Stimulated activated effector memory CD8-positive, alpha-beta T cell treated with anti-CD3 and anti-CD28 coated beads, Interleukin-12 subunit alpha, Interleukin-12 subunit beta, amount 100 ng/mL, for 72 hours (primary cell): ENCODE measurements at regions not wholly inside any gene's neighbourhood (a gene's known extent, or its start where the extent isn't known, plus 50 kb on each side); places are given as distances from the start of the nearest gene placed in this dataset.
A peak's percentile ranks its signal among the peaks of the same experiment; 100 is the strongest.
"Not testable (repeated sequence)": the region's sequence is repeated elsewhere in the genome, so short reads cannot be mapped to it uniquely, and the experiment has no call there.

ENCODE experiments used
- ATAC-seq: fragments of 150-1000 bp; cut with Tn5 transposase; 2 replicates; pipeline ENCODE4 v1.10.0; 2021
- DNase-seq, 2 donors: peaks; one replicate each; pipeline ENCODE4 v3.0.0; 2021 to 2022; ENCODE audit warnings: low spot score in 2 of 2
- H3K27ac Mint-ChIP-seq: one replicate; pipeline ENCODE4 v1.8.0; 2022; ENCODE audit warnings: mild to moderate bottlenecking, mixed read lengths
- H3K36me3 Mint-ChIP-seq: one replicate; pipeline ENCODE4 v1.8.0; 2022; ENCODE audit warnings: mild to moderate bottlenecking, mixed read lengths
- H3K4me1 Mint-ChIP-seq: one replicate; pipeline ENCODE4 v1.8.0; 2022; ENCODE audit warnings: mixed read lengths
- H3K4me3 Mint-ChIP-seq: one replicate; pipeline ENCODE4 v1.8.0; 2022; ENCODE audit warnings: mild to moderate bottlenecking, mixed read lengths
- H3K9me3 Mint-ChIP-seq: one replicate; pipeline ENCODE4 v1.8.0; 2022; ENCODE audit warnings: mixed read lengths

DNA sequence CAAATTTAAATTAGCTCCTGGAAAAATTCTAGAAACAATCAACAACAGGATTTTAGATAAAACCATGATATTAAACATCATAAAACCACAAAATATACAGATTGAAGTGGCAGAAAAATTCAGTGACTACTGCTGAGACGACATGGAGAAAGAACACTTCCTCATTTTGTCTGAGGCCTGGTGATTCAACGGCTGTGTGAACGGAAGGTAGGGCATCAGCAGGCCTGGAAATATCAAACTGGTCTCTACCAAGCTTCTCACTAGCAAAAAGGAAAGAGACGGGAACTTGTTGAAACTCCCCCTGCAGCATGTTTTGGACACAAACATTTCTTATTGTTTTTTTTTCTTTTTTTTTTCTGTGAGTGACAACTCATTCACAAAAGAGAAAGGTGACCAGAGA lies 58.0 kb upstream of the AHI1 start:
- ATAC-seq (no peak), DNase-seq (no peak)
- Mint-ChIP-seq H3K27ac (no peak overlapping the region), H3K9me3 (no peaks in the 10 kb centered on the region), H3K4me3 (no peak overlapping the region), H3K4me1 (no peaks in the 10 kb centered on the region), H3K36me3 (no peaks in the 10 kb centered on the region)

DNA sequence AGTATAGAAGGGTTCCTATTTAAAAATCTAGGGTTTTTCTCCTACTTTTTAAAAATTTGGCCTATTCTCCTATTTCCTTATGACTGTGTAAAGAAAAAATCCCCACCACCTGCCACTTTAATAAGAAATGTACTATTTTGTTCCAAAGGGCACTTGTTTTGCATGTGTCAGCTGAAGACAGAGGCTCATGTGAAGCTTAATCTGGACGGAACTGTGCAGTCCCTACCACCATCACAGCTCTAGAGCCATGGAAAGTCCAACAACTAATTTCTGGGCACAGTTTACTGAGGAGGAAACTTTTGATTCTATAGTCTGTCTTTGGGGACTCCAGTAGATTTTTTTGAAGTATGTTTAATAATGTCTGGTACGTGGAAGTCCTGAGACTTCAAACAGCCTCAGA lies 60.0 kb upstream of the AHI1 start:
- Mint-ChIP-seq H3K36me3 (no peaks in the 10 kb centered on the region), H3K4me3 (no peak overlapping the region), H3K27ac (no peak overlapping the region), H3K9me3 (no peaks in the 10 kb centered on the region), H3K4me1 (peaks cover 13% of the 10 kb centered on the region)
- ATAC-seq (no peak), DNase-seq (no peak)

DNA sequence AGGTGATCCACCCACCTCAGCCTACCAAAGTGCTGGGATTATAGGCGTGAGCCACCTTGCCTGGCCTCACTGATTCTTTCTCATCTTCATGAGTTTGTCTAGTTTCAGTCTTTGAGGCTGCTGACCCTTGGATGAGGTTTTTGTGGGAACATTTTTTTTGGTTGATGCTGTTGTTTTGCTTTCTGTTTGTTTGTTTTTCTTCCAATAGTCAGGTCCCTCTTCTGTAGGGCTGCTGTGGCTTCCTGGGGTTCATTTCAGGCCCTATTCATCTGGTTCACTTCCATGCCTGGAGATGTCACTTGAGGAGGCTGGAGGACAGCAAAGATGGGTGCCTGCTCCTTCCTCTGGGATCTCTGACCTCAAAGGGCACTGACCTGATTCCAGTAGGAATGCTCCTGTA lies 68.1 kb upstream of the AHI1 start:
- H3K36me3 Mint-ChIP-seq, H3K9me3 Mint-ChIP-seq, H3K27ac Mint-ChIP-seq, ATAC-seq, DNase-seq, H3K4me3 Mint-ChIP-seq: not testable (repeated sequence)
- peaks cover 59% of the 10 kb centered on the region for H3K4me1 Mint-ChIP-seq

DNA sequence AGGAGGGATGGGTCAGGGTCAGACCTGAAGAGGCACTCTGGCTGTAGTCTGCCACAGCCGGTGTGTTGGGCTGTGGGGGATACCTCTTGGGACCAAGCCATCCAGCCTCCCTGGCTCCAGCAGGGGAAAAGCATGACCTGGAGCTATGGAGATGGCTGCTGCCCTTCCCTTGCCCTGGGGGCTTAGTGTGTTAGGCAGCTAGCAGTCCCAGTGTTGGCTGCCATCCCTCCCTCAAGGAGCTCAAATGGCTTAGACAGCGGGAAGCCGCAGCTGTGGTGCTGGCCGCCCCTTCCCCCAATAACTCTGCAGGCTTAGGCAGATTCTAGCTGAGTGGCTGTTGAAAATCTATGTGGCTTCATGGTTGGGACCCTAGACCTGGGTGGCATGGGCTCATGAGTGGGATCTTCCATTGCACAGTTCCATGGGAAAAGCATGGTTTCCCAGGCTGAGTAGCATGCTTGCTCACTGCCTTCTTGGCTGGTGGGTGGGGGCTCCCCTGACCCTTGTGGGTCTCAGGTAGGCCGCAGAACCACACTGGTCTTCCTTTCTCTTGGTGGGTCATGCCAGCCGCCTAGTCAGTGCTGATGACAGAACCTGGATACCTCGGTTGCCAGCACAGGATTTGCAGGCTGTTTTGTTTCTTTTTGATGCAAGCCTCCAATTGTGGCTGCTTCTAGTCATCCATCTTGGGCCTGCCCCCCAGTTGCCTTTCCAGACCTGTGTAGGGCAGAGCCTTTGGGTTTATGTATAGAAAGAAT lies 69.0 kb upstream of the AHI1 start:
- no peak overlapping the region for H3K27ac Mint-ChIP-seq
- peaks cover 52% of the 10 kb centered on the region for H3K4me1 Mint-ChIP-seq
- H3K9me3 Mint-ChIP-seq: no peaks in the 10 kb centered on the region
- ATAC-seq (peak; percentile 78), DNase-seq (no peak)
- H3K4me3 Mint-ChIP-seq: no peak overlapping the region
- no peaks in the 10 kb centered on the region for H3K36me3 Mint-ChIP-seq

DNA sequence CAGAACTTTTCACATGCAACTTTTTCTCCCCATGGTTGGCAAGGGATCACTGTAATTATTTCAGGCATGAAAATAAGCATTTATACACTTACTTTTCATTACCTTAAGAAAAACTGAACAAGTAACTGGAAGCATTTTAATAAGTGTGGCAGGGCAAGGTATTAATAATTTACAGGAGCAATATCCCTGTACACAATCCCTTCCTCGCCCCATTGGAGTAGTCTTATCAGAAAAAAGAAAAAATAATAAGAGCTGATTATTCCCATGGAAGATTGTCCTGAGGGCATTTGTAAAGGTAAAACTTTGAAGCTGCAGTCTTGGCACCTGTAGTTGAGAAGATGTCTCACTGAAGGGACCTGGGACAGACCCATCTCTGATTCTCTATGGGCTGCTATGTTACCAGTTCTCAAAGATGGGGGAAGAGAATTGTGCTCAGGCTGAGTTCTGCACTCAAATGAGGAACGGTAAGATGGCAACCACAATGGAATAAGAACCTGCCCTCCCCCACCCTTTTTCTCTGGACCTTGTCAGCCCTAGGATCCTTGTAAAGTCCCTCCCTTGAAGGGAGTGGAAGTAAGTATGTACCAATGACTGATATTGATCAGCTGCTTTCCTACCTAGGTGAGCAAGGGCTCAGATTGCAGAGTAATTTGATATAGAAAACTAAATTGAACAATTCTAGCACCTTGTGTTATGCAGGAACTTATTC lies 70.0 kb upstream of the AHI1 start:
- no peaks in the 10 kb centered on the region for H3K9me3 Mint-ChIP-seq
- DNase-seq (no peak), ATAC-seq (no peak)
- no peaks in the 10 kb centered on the region for H3K36me3 Mint-ChIP-seq
- H3K27ac Mint-ChIP-seq: no peak overlapping the region
- peak overlapping the region; percentile 35 for H3K4me3 Mint-ChIP-seq
- H3K4me1 Mint-ChIP-seq: peaks cover 46% of the 10 kb centered on the region

DNA sequence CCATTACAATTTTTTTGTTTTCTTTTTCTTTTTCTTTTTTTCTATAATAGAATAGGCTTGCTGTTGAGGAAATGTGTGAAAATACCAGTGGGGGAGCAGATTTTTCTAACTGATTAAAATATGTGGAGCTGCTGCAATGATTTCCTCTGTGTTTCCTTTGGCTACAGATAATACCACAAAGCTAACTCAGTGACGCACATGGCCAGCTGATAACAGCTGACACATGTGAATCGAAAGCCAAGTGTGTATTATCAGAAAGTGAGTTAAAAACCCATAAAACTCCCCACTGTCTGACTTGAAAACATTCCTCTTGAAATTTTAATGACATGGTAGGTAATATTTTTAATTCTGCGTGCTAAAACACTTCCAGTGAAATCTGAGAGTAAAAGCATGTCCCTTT lies 70.8 kb upstream of the AHI1 start:
- no peak for DNase-seq
- Mint-ChIP-seq H3K4me1 (peaks cover 39% of the 10 kb centered on the region), H3K9me3 (no peaks in the 10 kb centered on the region), H3K27ac (peak overlapping the region; percentile 56), H3K36me3 (no peaks in the 10 kb centered on the region), H3K4me3 (peak overlapping the region; percentile 35)
- ATAC-seq: peak; percentile 86

DNA sequence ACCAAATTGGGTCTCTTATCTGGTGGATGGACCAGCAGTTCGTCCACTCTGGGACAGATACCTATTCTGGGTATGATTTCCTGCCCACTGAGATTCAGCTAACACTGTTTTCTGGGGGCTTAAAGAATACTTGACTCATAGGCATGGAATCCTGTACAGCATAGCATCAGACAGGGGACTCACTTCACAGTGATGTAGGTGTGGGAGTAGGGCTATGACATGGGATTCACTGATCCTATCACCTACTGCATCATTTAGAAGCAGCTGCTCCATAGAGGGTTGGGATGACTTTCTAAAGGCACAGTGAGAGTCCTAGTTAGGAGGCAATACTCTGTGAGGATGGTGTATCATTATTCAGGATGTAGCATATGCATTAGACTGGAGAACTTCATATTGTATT lies 74.5 kb upstream of the AHI1 start:
- Mint-ChIP-seq H3K36me3 (peaks cover 2% of the 10 kb centered on the region), H3K9me3 (no peaks in the 10 kb centered on the region), H3K27ac (no peak overlapping the region), H3K4me1 (peaks cover 34% of the 10 kb centered on the region), H3K4me3 (no peak overlapping the region)
- peak; percentile 24 for ATAC-seq
- DNase-seq: no peak

DNA sequence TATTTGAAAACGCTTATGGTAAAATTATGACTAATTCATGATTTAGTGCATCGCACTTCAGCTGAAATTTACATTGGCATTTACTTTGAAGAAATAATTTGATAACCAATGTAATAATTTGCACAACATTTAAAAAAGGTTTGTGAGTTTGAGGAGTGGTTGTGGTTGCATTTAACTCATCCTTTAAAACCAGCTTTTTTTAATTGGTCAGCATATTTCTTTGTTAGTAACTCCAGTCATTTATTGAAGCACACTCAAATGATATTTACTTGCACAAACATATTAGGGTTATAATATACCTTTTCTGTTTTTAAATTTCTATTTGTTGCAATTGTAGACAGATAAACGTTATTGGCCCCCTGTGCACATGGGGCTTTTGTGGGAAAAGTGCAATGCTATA lies 78.1 kb upstream of the AHI1 start:
- H3K4me1 Mint-ChIP-seq: peaks cover 20% of the 10 kb centered on the region
- peaks cover 8% of the 10 kb centered on the region for H3K36me3 Mint-ChIP-seq
- DNase-seq (no peak), ATAC-seq (no peak)
- H3K4me3 Mint-ChIP-seq: no peak overlapping the region
- H3K27ac Mint-ChIP-seq: peak overlapping the region; percentile 69
- H3K9me3 Mint-ChIP-seq: no peaks in the 10 kb centered on the region

DNA sequence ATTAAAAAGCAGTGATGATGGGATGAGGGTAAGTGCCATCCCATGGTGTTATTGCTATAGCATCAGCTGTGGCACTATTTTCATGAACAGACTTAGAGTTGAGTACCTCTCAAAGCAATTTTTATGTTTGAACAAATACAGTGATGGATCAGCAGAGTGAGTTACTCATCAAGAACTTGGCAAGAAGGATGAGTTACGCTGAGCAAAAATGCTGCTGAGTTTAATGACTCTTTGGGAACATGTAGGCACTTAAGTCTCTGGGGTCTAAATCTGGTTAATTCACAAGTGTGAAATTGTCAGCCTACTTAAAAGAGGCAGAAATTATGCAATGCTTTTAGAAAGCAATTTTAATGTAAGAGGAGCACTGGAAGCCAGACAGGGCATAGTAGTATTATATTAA lies 78.5 kb upstream of the AHI1 start:
- H3K4me3 Mint-ChIP-seq: no peak overlapping the region
- peak overlapping the region; percentile 69 for H3K27ac Mint-ChIP-seq
- H3K36me3 Mint-ChIP-seq: peaks cover 8% of the 10 kb centered on the region
- H3K4me1 Mint-ChIP-seq: peaks cover 21% of the 10 kb centered on the region
- ATAC-seq (no peak), DNase-seq (no peak)
- H3K9me3 Mint-ChIP-seq: no peaks in the 10 kb centered on the region

DNA sequence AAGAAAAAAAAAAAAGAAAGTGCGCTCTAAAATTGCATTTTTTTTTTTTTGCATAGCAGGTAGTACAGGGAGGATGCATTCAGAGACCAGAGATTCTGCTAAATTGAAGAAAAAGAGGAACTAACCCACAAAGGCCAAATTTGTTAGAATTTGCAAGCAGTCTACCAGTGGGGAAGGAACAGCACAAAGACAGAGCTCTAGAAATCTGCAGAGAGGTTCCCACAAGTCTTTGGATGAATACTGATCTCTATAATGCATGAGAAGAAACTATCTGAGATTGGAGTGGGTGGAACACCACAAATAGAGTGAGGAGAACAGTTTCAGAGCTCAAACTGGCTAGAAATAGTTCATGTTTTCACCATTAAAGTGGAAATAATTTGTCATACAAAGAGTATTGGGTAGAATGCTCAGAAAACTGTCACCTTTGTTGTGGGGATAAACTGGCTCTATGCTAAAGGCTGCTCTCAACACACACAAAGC lies 79.6 kb upstream of the AHI1 start:
- Mint-ChIP-seq H3K27ac (peak overlapping the region; percentile 84), H3K4me3 (peak overlapping the region; percentile 30), H3K9me3 (no peaks in the 10 kb centered on the region), H3K36me3 (peaks cover 10% of the 10 kb centered on the region), H3K4me1 (peaks cover 25% of the 10 kb centered on the region)
- peak; percentile 98 for ATAC-seq
- no peak for DNase-seq

DNA sequence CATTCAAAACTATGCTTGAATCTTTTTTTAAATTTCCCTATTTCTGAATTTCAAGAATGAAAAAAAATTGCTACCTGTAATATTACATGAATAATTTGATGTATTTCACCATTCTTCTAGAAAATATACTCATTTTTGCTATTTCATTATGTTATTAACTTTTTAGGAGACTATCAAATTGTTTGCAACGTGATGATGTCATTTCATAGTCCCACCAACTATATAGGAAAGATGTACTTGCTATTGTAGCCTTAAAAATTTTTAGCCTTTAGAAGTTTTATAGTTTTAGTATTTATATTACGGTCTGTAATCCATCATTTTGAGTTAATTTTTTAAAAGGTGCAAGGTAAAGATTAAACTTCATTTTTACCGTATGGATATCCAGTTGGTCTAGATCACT lies 81.4 kb upstream of the AHI1 start:
- Mint-ChIP-seq H3K4me1 (peaks cover 35% of the 10 kb centered on the region), H3K9me3 (no peaks in the 10 kb centered on the region), H3K27ac (no peak overlapping the region), H3K36me3 (peaks cover 15% of the 10 kb centered on the region), H3K4me3 (no peak overlapping the region)
- DNase-seq (no peak), ATAC-seq (no peak)

DNA sequence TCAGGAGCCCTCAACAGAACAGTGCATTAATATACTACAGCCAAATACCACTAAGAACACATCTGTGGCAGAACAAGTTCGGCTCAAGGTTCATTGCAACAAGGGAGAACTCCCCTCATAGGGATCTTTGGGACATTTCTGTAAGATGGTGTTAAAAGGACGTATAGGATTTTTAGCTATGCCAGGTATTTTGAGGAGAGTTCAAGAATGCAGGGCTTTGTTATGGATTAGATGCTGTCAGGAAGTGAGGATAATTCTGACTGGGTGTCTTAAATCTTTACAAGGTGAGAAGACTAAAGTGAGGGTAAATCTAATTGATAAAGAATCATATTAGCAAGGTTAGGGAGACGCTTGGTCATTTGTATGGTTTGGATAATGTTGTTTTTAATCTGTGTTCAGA lies 83.7 kb upstream of the AHI1 start:
- no peak for DNase-seq
- Mint-ChIP-seq H3K27ac (no peak overlapping the region), H3K4me1 (peaks cover 38% of the 10 kb centered on the region), H3K9me3 (no peaks in the 10 kb centered on the region), H3K36me3 (peaks cover 15% of the 10 kb centered on the region), H3K4me3 (no peak overlapping the region)
- no peak for ATAC-seq

DNA sequence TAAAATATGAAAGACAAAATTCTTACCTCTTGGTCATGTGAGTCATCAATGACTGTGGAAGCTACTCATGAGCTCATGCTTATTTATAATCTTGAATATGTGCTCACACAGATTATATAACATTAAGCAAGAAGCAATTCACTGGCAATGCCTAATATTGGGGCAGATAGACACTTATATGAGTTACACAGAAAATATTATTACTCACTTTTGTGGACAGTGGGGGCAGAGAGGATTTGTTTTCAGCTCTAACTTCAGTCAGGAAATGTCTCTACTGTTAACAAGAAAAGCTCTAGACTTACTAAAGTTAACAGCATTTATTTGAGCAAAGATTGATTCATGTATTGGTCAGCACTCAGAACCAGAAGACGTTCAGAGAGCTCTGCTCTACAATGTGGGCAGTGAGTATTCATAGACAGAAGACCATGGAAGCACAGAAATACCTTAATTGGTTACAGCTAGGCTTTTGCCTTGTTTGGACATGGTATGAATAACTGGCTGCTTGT lies 85.8 kb upstream of the AHI1 start:
- ATAC-seq: peak; percentile 90
- Mint-ChIP-seq H3K36me3 (peaks cover 6% of the 10 kb centered on the region), H3K9me3 (peaks cover under 1% of the 10 kb centered on the region), H3K4me3 (no peak overlapping the region), H3K4me1 (peaks cover 33% of the 10 kb centered on the region), H3K27ac (peak overlapping the region; percentile 68)
- no peak for DNase-seq

DNA sequence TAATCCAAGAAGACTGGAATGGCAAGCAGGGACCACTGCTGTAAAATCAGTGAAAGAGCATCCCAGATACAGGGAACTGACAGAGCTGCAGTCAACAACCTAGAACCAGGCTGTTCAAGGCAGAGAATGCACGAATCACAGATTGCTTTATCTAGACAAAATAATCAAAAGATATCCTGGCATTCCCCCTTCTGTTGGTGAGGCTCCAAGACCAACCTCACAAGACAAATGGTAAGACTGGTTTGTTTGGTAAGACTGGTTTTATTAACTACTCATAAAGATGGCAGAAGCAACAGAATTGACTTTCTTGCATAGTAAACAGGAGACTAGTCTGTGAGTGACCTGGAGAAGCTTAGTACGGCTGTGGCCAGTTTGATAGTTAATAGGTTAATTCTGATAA lies 88.8 kb upstream of the AHI1 start:
- DNase-seq: no peak
- peaks cover 8% of the 10 kb centered on the region for H3K9me3 Mint-ChIP-seq
- H3K4me3 Mint-ChIP-seq: no peak overlapping the region
- H3K27ac Mint-ChIP-seq: peak overlapping the region; percentile 30
- ATAC-seq: no peak
- H3K4me1 Mint-ChIP-seq: peaks cover 30% of the 10 kb centered on the region
- peaks cover 6% of the 10 kb centered on the region for H3K36me3 Mint-ChIP-seq

DNA sequence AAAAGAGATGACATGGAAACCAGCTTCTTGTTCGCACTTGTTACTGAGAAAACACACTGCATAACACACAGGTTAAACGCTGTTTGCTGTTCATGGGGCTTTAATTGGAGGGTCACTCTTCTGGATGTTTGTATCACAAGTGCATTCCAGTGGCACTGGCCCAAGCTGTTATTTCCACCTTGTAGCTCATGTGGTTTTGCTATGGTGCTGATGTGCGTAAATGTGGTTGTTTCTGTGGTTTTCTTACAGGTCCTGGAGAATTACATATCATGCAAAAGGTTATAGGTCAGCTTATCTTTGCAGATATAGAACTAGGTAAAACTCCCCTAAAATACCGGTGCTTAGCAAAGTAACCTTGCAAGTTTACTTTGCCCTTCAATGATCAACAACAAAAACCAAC lies 89.3 kb upstream of the AHI1 start:
- peak; percentile 52 for ATAC-seq
- Mint-ChIP-seq H3K4me3 (no peak overlapping the region), H3K9me3 (peaks cover 8% of the 10 kb centered on the region), H3K27ac (peak overlapping the region; percentile 30), H3K36me3 (peaks cover 6% of the 10 kb centered on the region), H3K4me1 (peaks cover 28% of the 10 kb centered on the region)
- no peak for DNase-seq

DNA sequence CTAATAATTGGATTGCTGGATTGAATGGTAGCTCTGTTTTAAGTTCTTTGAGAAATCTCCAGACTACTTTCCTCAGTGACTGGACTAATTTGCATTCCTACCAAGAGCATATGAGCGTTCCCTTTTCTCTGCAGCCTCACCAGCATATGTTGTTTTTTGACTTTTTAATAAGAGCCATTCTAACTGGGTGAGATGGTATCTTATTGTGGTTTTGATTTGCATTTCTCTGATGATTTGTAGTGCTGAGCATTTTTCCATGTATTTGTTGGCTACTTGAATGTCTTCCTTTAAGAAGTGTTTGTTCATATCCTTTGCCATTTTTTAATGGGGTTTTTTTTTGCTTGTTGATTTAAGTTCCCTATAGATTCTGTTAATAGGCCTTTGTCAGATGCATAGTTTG lies 94.7 kb upstream of the AHI1 start:
- no peak overlapping the region for H3K4me3 Mint-ChIP-seq
- DNase-seq (no peak), ATAC-seq (no peak)
- H3K27ac Mint-ChIP-seq: no peak overlapping the region
- no peaks in the 10 kb centered on the region for H3K36me3 Mint-ChIP-seq
- peaks cover 10% of the 10 kb centered on the region for H3K9me3 Mint-ChIP-seq
- peaks cover 1% of the 10 kb centered on the region for H3K4me1 Mint-ChIP-seq
